Effector CD8-positive, alpha-beta T cell (primary cell): ENCODE measurements at regions not wholly inside any gene's neighbourhood (a gene's known extent, or its start where the extent isn't known, plus 50 kb on each side); places are given as distances from the start of the nearest gene placed in this dataset.

Experiments used
- DNase-seq: peaks from one replicate; lab custom pipeline; 2025; lab: John Stamatoyannopoulos, UW

GRCh38 chr15:70279096-70279495, 181.4 kb upstream of the TLE3 start:
- DNase-seq: no peak

GRCh38 chr15:70278644-70279043, 180.9 kb upstream of the TLE3 start:
- no peak for DNase-seq

- DNase-seq: no peak
Measured at GRCh38 chr15:70277556-70277955, 179.8 kb upstream of the TLE3 start.

GRCh38 chr15:70276401-70276800, 178.7 kb upstream of the TLE3 start:
- no peak for DNase-seq

- no peak for DNase-seq
Measured at GRCh38 chr15:70275461-70276138, 177.9 kb upstream of the TLE3 start.

- no peak for DNase-seq
Measured at GRCh38 chr15:70274908-70275307, 177.2 kb upstream of the TLE3 start.

GRCh38 chr15:70274255-70274880, 176.7 kb upstream of the TLE3 start:
- no peak for DNase-seq

- no peak for DNase-seq
Measured at GRCh38 chr15:70273808-70274207, 176.1 kb upstream of the TLE3 start.

- DNase-seq: no peak
Measured at GRCh38 chr15:70272565-70273355, 175.0 kb upstream of the TLE3 start.

- DNase-seq: no peak
Measured at GRCh38 chr15:70271422-70272088, 173.8 kb upstream of the TLE3 start.

- DNase-seq: no peak
Measured at GRCh38 chr15:70270752-70271111, 173.0 kb upstream of the TLE3 start.

GRCh38 chr15:70269991-70270751, 172.5 kb upstream of the TLE3 start:
- no peak for DNase-seq

GRCh38 chr15:70269311-70269911, 171.7 kb upstream of the TLE3 start:
- no peak for DNase-seq

- no peak for DNase-seq
Measured at GRCh38 chr15:70268698-70269251, 171.1 kb upstream of the TLE3 start.

GRCh38 chr15:70267879-70268278, 170.2 kb upstream of the TLE3 start:
- no peak for DNase-seq

GRCh38 chr15:70267306-70267705, 169.6 kb upstream of the TLE3 start:
- no peak for DNase-seq

GRCh38 chr15:70266412-70267121, 168.8 kb upstream of the TLE3 start:
- no peak for DNase-seq

GRCh38 chr15:70265986-70266385, 168.3 kb upstream of the TLE3 start:
- DNase-seq: no peak

- DNase-seq: no peak
Measured at GRCh38 chr15:70265466-70265978, 167.8 kb upstream of the TLE3 start.
